Left ventricle myocardium superior (tissue), 1 donor: ENCODE measurements at regions not wholly inside any gene's neighbourhood (a gene's known extent, or its start where the extent isn't known, plus 50 kb on each side); places are given as distances from the start of the nearest gene placed in this dataset.
"Not testable (repeated sequence)": the region's sequence is repeated elsewhere in the genome, so short reads cannot be mapped to it uniquely, and the experiment has no call there.

Experiments used
- ATAC-seq: fragments of 200-7000 bp; cut with Tn5 transposase; one replicate; pipeline ENCODE4 v1.9.1; 2020; ENCODE audit warnings: mild to moderate bottlenecking, moderate library complexity
- DNase-seq: peaks from one replicate; pipeline ENCODE4 v3.0.0-alpha.2; 2020
- intact Hi-C: fragments of 100-400 bp; cut with micrococcal nuclease; formaldehyde crosslinking; loops from one replicate; pipeline ENCODE4 v1.11.0; 2022
- donor health status: DM: no; HTN: yes; CAD: no; lungs with severe emphysema.

GRCh38 chr20:61061981-61062380 is 190.1 kb upstream of the CDH4 start:
- intact Hi-C loops: no loop called here
- ATAC-seq: no peak
- no peak for DNase-seq

DNA sequence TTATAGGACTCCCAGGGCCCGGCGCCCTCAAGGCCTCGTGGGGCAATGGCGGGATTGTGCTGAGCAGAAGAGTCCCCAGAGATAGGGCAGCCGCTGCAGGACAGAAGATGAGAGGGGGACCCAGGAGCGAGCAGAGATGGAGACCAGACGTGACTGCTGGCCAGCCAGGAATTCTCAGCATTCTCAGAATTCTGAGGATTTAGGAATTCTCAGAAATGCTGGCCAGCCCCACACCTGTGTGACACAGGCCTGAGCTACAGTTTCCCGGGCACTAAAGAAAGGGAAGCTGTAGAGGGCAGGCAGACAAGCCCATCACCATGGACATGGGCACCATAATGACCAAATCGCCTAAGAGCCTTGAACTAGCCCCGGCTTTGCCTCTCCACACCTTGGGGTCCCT is 186.2 kb upstream of the CDH4 start:
- intact Hi-C loops: no loop called here
- DNase-seq: no peak
- ATAC-seq: no peak

DNA sequence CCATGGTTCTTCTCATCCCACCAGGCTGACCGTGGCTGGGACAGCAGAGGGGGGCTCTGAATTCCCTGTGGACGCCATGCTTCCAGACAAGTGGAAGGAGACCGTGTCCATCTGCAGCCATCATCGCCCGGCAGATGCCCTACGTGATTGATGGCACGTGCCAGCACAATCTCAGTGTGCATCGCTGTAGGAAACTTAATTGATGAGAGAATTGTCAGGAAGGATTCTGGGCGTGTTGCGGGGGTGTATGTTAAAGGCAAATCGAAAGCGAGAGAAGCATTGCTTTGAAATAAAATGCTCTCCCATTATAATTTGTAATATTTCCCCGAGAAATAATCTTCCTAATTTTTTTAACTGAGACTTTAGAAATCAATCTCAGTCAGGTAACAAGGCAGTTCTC is 185.5 kb upstream of the CDH4 start:
- no peak for DNase-seq
- intact Hi-C loops: no loop called here
- no peak for ATAC-seq

GRCh38 chr20:61067221-61067620 is 184.8 kb upstream of the CDH4 start:
- ATAC-seq (no peak), DNase-seq (no peak)
- intact Hi-C loops: no loop called here

DNA sequence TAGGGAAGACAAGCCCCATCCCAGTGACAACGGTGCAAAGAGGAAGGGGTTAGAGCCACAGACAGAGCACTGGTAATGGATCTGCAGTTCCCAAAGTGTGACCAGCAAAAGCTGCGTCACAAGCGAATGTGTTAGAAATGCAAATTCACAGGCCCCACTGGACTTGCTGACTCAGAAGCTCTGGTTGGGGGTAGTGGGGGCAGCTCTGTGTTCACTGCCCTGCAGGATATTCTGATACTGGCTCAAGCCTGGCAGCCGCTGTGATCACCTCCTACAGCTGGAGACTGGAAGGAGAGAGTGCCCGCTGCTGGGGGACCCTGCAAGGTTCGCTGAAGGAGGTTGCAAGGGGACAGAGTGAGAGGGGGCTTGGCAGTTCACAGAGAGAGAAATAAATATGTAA is 179.7 kb upstream of the CDH4 start:
- ATAC-seq: no peak
- DNase-seq: no peak
- intact Hi-C loops: no loop called here

GRCh38 chr20:61073376-61073775 is 178.7 kb upstream of the CDH4 start:
- intact Hi-C loops: no loop called here
- ATAC-seq (no peak), DNase-seq (no peak)

DNA sequence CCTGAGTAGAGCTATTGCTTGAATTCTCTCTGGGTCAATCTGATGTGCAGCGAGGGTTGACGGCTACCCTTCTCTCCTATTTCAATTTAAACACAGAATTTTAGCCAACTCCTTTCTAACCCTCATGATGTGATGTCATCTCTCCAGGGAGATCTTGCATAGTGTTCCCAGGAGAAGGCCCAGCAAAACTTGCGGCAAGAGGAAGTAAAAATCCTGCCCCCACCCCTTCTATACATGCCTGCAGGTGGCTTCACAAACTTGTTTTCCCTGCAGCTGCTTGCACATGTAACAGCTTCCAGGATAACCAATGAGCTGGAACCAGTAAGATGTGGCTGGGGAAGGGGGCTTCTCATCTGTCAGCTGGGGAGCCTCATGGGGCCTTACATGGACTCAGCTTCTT is 169.3 kb upstream of the CDH4 start:
- DNase-seq: no peak
- ATAC-seq: no peak
- intact Hi-C loops: no loop called here

DNA sequence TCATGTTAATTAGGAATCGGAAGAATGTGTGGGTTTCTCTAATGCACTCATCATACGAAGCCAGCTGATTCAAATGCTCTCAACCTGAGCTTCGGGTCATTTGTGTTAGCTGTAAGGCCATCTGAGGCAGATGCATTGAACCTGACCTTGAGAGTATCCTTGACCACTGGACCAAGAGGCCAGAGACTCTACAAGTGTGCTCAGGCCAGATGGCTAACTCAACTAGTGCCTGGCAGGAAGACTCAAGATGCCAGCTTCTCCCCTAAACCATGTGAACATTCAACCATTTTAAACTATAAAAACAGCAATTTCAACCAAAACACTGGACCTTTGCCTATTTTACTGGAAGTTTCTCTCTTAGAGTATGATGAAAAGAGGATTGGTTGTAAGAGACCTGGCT is 168.6 kb upstream of the CDH4 start:
- no peak for DNase-seq
- ATAC-seq: no peak
- intact Hi-C loops: no loop called here

DNA sequence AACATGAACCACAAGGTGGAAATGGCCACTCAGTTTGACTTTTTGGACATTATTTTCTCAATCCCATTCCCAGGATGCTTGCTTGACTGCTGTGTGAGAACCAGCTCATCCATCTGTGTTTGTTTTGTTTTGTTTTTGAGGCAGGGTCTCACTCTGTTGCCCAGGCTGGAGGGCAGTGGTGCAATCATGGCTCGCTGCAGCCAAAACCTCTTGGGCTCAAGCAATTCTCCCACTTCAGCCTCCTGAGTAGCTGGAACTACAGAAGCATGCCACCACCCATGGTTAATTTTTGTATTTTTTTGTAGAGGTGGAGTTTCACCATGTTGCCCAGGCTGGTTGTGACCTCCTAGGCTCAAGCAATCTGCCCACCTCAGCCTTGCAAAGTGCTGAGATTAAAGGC is 166.0 kb upstream of the CDH4 start:
- DNase-seq (no peak), ATAC-seq (no peak)
- intact Hi-C loops: no loop called here

DNA sequence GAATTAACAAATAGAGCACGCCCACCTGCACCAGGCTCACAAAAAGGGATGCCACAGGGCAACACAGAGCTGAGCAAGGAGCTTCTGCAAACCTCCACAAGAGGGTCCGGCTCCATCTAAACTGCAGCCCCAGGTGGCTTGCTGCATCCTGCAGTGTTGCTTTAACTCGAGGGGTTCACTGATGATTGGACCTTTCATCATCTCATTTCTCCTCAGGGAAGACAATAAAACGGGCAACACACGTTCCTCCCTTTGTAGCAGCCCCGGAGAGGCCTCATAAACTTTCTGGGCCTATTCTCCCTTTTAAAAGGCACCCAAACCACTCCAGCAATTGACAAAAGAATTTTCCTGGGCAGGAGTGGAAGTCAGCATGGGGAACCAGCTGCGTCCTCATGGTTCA is 161.5 kb upstream of the CDH4 start:
- ATAC-seq (no peak), DNase-seq (no peak)
- intact Hi-C loops: no loop called here

- no peak for ATAC-seq
- DNase-seq: no peak
- intact Hi-C loops: no loop called here
These were observed 159.8 kb upstream of the CDH4 start for GRCh38 chr20:61092251-61092650.

GRCh38 chr20:61094581-61094980 is 157.5 kb upstream of the CDH4 start:
- intact Hi-C loops: no loop called here
- ATAC-seq (no peak), DNase-seq (no peak)

DNA sequence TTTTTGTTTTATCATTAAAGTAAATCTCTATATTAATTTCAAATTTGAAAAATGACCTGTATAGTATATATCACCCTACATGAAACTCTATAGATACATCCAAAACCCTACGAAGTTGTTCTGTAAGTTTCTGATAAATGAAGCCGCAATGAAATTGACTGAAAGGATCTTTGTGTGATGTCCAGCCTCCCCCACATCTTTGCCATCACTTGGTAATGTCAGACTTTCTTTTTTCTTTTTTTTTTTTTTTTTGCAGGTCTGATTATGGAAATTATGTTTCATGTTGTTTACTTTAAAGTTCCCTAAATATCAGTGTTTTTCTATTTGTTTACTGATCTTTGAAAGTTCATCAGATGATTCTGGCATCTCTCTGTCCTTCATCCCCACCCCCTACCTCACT is 155.6 kb upstream of the CDH4 start:
- DNase-seq (no peak), ATAC-seq (no peak)
- intact Hi-C loops: no loop called here

DNA sequence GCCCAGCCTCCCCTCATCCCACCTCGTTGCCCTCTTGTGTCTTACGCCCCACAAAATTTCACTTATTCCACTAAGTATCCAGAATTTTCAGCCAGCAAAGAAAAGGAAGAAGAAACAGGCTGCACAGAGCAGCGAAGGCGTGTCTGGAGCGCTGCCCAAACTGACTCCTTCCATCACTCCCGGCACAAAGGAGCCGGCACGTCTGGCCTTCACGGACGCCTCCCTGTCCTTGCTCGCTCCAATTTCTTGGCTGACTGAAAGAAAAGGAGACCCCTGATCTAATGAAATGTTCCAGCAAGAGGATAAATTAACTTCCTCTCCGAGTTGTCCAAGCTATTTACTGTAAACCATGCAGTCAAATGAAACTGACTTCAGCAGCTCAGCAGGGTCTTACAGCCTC is 152.3 kb upstream of the CDH4 start:
- DNase-seq (no peak), ATAC-seq (no peak)
- intact Hi-C loops: no loop called here

GRCh38 chr20:61100489-61100888 is 151.6 kb upstream of the CDH4 start:
- ATAC-seq: no peak
- intact Hi-C loops: no loop called here
- DNase-seq: no peak

- intact Hi-C loops, ATAC-seq: not testable (repeated sequence)
These were observed 150.7 kb upstream of the CDH4 start for GRCh38 chr20:61101321-61101720.

DNA sequence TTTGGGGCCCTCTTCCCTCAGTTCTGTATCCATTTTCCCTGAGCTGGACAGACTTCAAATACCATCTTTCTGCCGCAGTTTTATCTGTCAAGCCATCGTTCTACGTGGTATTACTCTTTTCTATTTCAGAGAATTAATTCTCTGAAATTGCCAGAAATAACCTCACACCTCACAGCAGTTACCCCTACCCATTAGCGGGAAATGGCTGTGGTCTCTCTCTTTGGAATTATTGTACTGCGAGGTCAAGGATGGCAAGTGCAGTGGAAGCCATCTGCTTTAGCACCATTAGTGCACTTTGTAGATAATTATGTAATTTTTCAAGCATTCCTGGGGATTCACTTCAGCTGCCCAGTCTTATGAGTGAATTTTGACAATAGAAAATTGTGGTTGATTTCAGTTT is 147.8 kb upstream of the CDH4 start:
- ATAC-seq (no peak), DNase-seq (no peak)
- intact Hi-C loops: no loop called here

More at GRCh38 chr20:61101321-61101720, 150.7 kb upstream of the CDH4 start:
- DNase-seq: not testable (repeated sequence)

DNA sequence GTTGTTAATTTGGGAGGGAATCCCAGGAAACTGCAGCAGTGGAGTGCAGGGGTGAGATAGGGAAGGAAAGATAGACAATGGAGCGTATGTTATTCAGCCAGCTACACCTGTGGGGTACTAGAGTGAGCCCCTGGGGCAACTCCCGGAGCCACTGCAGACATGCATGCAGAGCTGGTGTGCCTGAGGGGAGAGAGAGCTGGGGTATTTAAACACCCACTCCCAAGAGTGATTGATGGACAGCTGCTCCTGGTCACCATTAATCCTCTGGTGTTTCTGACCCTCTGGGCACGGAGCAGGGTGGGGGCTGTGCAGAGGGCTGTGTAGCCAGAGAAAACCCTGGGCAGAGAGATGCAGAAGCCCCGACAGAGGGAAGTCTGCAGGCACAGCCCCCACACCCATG is 146.7 kb upstream of the CDH4 start:
- ATAC-seq (no peak), DNase-seq (no peak)
- intact Hi-C loops: no loop called here

GRCh38 chr20:61106438-61106837 is 145.6 kb upstream of the CDH4 start:
- DNase-seq: no peak
- intact Hi-C loops: no loop called here
- no peak for ATAC-seq

- intact Hi-C loops: no loop called here
- DNase-seq: no peak
- ATAC-seq: no peak
These were observed 142.7 kb upstream of the CDH4 start for GRCh38 chr20:61109221-61109805.

- intact Hi-C loops: no loop called here
- DNase-seq: no peak
- ATAC-seq: no peak
These were observed 139.5 kb upstream of the CDH4 start for GRCh38 chr20:61112515-61112914.

- no peak for DNase-seq
- intact Hi-C loops: no loop called here
- ATAC-seq: no peak
These were observed 138.3 kb upstream of the CDH4 start for GRCh38 chr20:61113731-61114130.
